Pancreas (tissue), 10 donors: ENCODE measurements at regions not wholly inside any gene's neighbourhood (a gene's known extent, or its start where the extent isn't known, plus 50 kb on each side); places are given as distances from the start of the nearest gene placed in this dataset.

Experiments
- ATAC-seq, 4 donors: fragments of 200-7000 bp; cut with Tn5 transposase; one replicate each; pipeline versions ENCODE4 v1.8.0 to v1.9.1; 2020; ENCODE audit warnings: mild to moderate bottlenecking in 4 of 4, moderate library complexity in 4 of 4
- DNase-seq, 6 donors: peaks; one replicate each; pipeline ENCODE4 v3.0.0-alpha.2; 2020
- FAIRE-seq: peaks from 2 replicates; lab custom pipeline; 2012; peaks lifted over from hg19 to GRCh38; lab: Jason Lieb, UNC
- H3K27ac ChIP-seq, 4 donors: fragments of 200-600 bp; sonication (generic); 1 replicate in 3 of 4; 2 replicates in 1 of 4; pipeline versions ENCODE4 v1.5.0 to v1.8.0; 2020
- H3K27me3 ChIP-seq, 4 donors: fragments of 200-600 bp; one replicate each; pipeline ENCODE4 v1.8.0; 2021
- H3K36me3 ChIP-seq, 3 donors: fragments of 200-600 bp; sonication (generic) in 1 of 3; one replicate each; pipeline versions ENCODE4 v1.5.0 to v1.8.0; 2020 to 2021
- H3K4me1 ChIP-seq, 3 donors: fragments of 200-600 bp; one replicate each; pipeline ENCODE4 v1.8.0; 2021
- H3K4me3 ChIP-seq, 4 donors: fragments of 200-600 bp; sonication (generic) in 2 of 4; one replicate each; pipeline versions ENCODE4 v1.5.0 to v1.8.0; 2020 to 2021
- H3K9me3 ChIP-seq, 4 donors: fragments of 200-600 bp; one replicate each; pipeline ENCODE4 v1.8.0; 2021
- WGBS, 2 donors: extraction: QIAGEN DNeasy Blood & Tissue Kit; methylation state at CpG; one replicate each; pipeline ENCODE4 v1.1.7; 2013; 5-methylcytosine and 5-hydroxymethylcytosine counted together
- intact Hi-C, 3 donors: fragments of 100-400 bp; cut with DNase I; formaldehyde crosslinking; loops; one replicate each; pipeline versions ENCODE4 v1.11.1 to v1.14.2; 2022
- TF ChIP-seq, protein P1 (sequence below), 4 donors: fragments of 200-600 bp; sonication (generic) in 3 of 4; IDR thresholded peaks; one replicate each; pipeline versions ENCODE4 v1.5.0 to v1.8.0; 2021; ENCODE audit warnings: antibody characterized with exemption in 4 of 4
- donor health status: healthy with polysubstance abuse.
- donor health status: DM: no; HTN: no; CAD: no; lungs with moderate emphysema.
- donor health status: DM: no; HTN: no; CAD: no.
- donor health status: control.
- donor health status: control.
- donor health status: Bipolar disorder and iron deficiency.
- donor health status: DM: yes; HTN: yes; CAD: no.
- donor health status: DM: no; HTN: no; CAD: no.
- donor health status: DM: no; HTN: no; CAD: no.
- donor health status: DM: yes; HTN: yes; CAD: no.

DNA sequence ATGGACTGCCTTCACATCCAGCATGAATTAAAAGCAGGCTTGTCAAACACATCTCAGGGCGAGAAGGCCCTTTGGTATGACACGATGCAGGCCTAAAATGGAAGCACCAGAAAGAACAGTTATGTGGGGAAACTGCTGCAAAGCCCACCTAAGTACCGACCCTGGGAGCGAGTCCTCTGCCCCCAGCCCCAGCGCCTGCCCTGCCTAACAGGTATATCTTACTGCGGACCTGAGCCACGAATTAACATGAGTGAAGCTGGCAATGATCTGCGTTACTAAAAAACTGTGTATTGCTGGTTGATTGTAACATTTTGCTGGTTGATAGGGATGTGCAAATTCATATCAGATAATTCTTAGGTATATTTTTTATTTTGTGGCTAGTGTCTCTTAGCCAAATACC, 441.5 kb downstream of the ZNF516 start:
- Histone ChIP-seq H3K36me3 (no peaks in the 10 kb centered on the region), H3K9me3 (no peaks in the 10 kb centered on the region), H3K4me1 (no peaks in the 10 kb centered on the region), H3K27me3 (no peaks in the 10 kb centered on the region), H3K4me3 (no peak overlapping the region), H3K27ac (no peak overlapping the region)
- TF ChIP-seq, protein P1, sequence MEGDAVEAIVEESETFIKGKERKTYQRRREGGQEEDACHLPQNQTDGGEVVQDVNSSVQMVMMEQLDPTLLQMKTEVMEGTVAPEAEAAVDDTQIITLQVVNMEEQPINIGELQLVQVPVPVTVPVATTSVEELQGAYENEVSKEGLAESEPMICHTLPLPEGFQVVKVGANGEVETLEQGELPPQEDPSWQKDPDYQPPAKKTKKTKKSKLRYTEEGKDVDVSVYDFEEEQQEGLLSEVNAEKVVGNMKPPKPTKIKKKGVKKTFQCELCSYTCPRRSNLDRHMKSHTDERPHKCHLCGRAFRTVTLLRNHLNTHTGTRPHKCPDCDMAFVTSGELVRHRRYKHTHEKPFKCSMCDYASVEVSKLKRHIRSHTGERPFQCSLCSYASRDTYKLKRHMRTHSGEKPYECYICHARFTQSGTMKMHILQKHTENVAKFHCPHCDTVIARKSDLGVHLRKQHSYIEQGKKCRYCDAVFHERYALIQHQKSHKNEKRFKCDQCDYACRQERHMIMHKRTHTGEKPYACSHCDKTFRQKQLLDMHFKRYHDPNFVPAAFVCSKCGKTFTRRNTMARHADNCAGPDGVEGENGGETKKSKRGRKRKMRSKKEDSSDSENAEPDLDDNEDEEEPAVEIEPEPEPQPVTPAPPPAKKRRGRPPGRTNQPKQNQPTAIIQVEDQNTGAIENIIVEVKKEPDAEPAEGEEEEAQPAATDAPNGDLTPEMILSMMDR (IDR thresholded peaks at IDR 0.05) = no peak
- intact Hi-C loops = no loop called here
- FAIRE-seq = no peak
- no peak for ATAC-seq
- no peak for DNase-seq
- WGBS, 2 donors = 75 to 77% methylated on average over 8 of the region's 8 CpGs

DNA sequence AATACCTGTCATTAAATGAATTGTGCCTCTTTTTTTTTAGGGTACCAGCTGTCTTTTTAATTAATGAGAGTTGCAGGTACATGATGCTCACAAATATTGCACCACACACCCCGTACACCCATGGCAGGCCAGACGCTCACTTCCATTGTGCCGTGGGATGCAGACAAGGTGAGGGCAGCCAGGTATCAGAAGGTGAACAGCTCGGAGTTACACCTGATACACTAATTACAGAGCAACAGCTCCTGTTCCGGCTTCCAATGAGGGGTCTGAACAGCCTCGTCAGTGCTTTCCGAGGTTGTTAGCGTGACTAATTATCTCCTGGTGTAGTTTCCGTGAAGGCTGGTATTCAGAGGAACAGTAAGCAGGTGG, 442.8 kb downstream of the ZNF516 start:
- no peak overlapping the region for H3K4me3 ChIP-seq
- H3K4me1 ChIP-seq = no peaks in the 10 kb centered on the region
- WGBS, 2 donors = 58 to 74% methylated on average over 9 of the region's 9 CpGs
- H3K27ac ChIP-seq = no peak overlapping the region
- DNase-seq = no peak
- TF ChIP-seq, protein P1 (IDR thresholded peaks at IDR 0.05) = no peak
- no peak for FAIRE-seq
- intact Hi-C loops = no loop called here
- ATAC-seq = no peak
- H3K36me3 ChIP-seq = no peaks in the 10 kb centered on the region
- no peaks in the 10 kb centered on the region for H3K27me3 ChIP-seq
- H3K9me3 ChIP-seq = no peaks in the 10 kb centered on the region

DNA sequence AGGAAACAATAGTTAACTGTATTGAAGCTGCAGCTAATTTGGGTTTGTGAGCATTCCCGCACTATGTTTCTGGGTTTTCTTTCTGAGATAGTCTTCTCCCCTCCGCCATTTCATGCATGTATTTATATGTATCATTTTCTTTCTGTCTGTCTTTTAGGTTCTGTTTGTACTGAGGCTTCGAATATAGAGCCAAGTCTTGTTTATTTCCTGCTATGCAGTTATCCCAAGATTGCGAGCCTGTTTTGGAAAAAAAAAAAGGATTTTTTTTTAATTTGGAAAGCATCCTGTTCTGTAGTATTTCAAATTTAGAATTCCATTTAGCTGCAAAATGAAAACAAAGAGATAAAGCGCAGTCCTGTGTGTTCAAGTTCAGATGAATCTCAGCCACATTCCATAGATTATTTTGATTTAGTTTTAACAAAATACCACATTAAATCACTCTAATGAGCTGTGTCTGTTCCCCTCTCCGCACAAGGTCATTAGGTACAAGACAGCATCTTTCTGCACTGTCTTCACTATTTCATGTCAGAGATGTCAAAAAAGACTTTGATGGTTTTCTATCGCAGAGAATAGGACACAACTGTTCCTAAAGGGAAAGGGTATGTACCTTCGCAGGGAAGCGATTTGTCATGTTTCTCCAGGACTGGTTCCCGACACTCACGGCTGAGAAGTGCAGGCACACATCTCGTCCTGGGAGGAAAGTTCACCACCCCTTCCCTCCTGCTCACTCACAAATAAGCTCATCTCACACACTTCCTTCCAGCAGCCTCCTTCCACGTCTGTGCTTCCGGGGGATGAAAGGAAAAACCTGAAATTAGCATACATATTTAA, 443.4 kb downstream of the ZNF516 start:
- Histone ChIP-seq H3K4me3 (no peak overlapping the region), H3K36me3 (no peaks in the 10 kb centered on the region), H3K27ac (no peak overlapping the region), H3K4me1 (no peaks in the 10 kb centered on the region), H3K27me3 (no peaks in the 10 kb centered on the region), H3K9me3 (no peaks in the 10 kb centered on the region)
- no peak for ATAC-seq
- 50 to 55% methylated on average over 14 of the region's 14 CpGs for WGBS, 2 donors
- DNase-seq = no peak
- intact Hi-C loops = no loop called here
- TF ChIP-seq, protein P1 (IDR thresholded peaks at IDR 0.05) = no peak
- no peak for FAIRE-seq

DNA sequence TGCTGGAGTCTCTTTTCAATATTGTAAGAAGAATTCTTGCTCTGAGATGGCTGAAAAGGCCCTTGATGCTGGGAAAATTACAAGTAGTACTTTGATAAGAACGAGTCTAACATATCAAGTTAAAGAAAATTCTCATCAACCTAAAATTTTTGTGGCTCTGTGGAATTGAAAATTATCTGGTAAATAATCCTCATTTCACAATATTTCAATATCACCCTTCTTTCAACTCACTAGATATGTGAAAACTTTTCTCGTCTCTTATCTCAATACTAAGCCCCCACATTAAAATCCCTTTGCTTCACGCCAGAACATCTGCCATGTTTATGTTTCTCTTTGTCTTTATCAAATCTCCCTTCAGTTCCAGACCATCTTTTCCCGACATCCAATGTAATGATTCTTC, 448.8 kb downstream of the ZNF516 start:
- H3K27ac ChIP-seq = no peak overlapping the region
- DNase-seq (no peak), ATAC-seq (no peak), FAIRE-seq (no peak)
- intact Hi-C loops = no loop called here
- no peaks in the 10 kb centered on the region for H3K9me3 ChIP-seq
- H3K4me1 ChIP-seq = no peaks in the 10 kb centered on the region
- H3K4me3 ChIP-seq = no peak overlapping the region
- no peaks in the 10 kb centered on the region for H3K27me3 ChIP-seq
- H3K36me3 ChIP-seq = no peaks in the 10 kb centered on the region
- TF ChIP-seq, protein P1 (IDR thresholded peaks at IDR 0.05) = no peak
- WGBS, 2 donors = 45 to 50% methylated on average over 4 of the region's 4 CpGs

DNA sequence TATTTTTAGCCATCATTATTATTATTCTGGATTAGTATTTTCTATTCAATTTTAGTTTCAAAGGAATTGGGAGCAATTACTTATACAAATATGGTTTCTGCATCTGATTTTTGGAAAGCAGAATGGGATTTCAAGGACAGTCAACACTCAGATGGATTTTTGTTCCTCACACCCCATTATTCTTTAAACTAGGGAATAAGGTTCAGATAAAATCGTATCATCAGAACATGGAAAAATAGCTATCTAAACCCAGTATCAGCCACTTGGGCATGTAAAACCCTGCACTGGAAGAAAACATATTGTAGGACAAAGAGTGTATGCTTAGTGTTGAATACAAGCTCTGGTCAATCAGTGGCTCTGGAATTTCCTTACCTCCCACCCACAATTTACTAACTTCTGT, 452.5 kb downstream of the ZNF516 start:
- ATAC-seq = no peak
- 0% methylated on average over 1 of the region's 1 CpG for WGBS, 2 donors
- DNase-seq = no peak
- H3K27me3 ChIP-seq = no peaks in the 10 kb centered on the region
- no peaks in the 10 kb centered on the region for H3K36me3 ChIP-seq
- H3K4me1 ChIP-seq = no peaks in the 10 kb centered on the region
- H3K4me3 ChIP-seq = no peak overlapping the region
- no peaks in the 10 kb centered on the region for H3K9me3 ChIP-seq
- intact Hi-C loops = no loop called here
- no peak for FAIRE-seq
- TF ChIP-seq, protein P1 (IDR thresholded peaks at IDR 0.05) = no peak
- no peak overlapping the region for H3K27ac ChIP-seq
